Choroid plexus epithelial cell (primary cell): ENCODE measurements at regions not wholly inside any gene's neighbourhood (a gene's known extent, or its start where the extent isn't known, plus 50 kb on each side); places are given as distances from the start of the nearest gene placed in this dataset.
A peak's percentile ranks its signal among the peaks of the same experiment; 100 is the strongest.

Experiments
- DNase-seq: peaks from one replicate; pipeline ENCODE4 v3.0.0-alpha.2; 2010; ENCODE audit warnings: low read depth
- H3K4me3 ChIP-seq: 2 replicates; pipeline ENCODE4 v1.5.1; 2011; ENCODE audit warnings: low read depth, mild to moderate bottlenecking, control low read depth, low read length, moderate library complexity
- CTCF ChIP-seq: conservative IDR thresholded peaks from 2 replicates; pipeline ENCODE4 v1.5.1; 2011; ENCODE audit warnings: low read depth, mild to moderate bottlenecking, control low read depth, inconsistent platforms, low read length, moderate library complexity

DNA sequence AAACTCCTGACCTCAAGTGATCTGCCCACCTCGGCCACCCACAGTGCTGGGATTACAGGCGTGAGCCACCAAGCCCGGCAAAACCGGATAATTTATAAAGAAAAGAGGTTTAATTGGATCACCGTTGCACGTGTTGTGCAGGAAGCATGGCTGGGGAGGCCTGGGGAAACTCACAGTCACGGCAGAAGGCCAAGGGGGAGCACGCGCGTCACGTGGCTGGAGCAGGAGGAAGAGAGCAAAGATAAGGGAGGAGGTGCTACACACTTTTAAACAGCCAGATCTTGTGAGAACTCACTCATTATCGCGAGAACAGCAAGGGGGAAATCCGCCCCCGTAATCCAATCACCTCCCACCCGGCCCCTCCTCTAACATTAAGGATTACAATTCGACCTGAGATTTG is 177.9 kb upstream of the TENM3 start:
- no peak for DNase-seq

GRCh38 chr4:182066037-182066436 is 177.2 kb upstream of the TENM3 start:
- no peak overlapping the region for H3K4me3 ChIP-seq
- TF ChIP-seq CTCF: no peak
- no peak for DNase-seq

More for the DNA sequence above, 177.9 kb upstream of the TENM3 start:
- no peak overlapping the region for H3K4me3 ChIP-seq
- no peak for TF ChIP-seq CTCF

GRCh38 chr4:182067828-182068227 is 175.4 kb upstream of the TENM3 start:
- DNase-seq: peak; percentile 43
- H3K4me3 ChIP-seq: no peak overlapping the region
- TF ChIP-seq CTCF: no peak

DNA sequence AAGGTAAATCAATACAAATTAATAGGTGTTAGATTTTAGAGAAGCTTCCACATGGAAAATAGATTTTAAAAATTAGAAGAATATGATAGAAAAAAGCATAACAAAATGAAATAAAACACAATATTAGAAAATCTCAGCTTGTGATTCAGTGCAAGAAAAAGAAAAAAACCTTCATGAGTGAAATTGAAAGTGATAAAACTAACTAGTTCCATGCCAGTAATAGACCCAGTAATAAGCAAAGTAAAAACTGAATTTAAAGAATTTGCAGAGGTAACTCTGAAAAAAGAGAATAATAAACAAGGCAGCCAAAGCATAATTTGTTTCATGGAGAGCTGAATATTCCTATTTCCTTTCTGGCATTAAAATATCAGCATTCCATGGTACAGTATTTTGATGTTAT is 174.3 kb upstream of the TENM3 start:
- no peak for DNase-seq
- no peak overlapping the region for H3K4me3 ChIP-seq
- no peak for TF ChIP-seq CTCF

DNA sequence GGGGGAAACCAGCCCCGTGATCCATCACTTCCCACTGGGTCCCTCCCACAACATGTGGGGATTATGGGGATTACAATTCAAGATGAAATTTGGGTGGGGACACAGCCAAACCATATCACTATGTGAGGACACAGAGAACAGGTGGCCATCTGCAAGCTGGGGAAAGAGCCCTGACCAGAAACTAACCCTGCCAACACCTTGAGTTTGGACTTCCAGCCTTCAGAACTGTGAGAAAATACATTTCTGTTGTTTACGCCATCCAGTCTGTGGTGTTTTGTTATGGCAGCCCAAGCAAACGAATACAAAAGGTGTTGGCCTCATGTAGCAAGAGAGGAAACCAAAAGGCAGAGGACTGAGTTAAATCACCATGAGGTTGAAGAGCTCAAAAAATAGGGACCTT is 169.9 kb upstream of the TENM3 start:
- TF ChIP-seq CTCF: no peak
- DNase-seq: no peak
- no peak overlapping the region for H3K4me3 ChIP-seq

DNA sequence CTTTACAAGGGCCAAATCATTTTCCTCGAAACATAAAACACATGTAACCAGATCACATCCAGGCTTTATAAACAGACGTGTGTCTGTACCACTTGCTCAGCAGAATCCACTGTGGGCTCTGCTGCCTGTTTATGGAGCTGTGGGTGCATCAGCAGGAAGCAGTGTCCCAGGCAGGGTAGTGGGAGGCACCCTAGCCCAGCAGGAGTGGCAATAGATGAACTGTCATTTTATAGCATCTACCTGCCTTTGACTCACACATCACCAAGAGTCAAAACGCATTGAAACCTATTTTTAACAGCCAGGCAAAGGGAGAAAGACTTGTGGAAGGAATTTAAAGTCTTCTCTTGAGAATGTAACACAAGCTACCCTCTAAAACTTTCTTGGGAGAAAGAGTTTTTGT is 169.1 kb upstream of the TENM3 start:
- H3K4me3 ChIP-seq: no peak overlapping the region
- TF ChIP-seq CTCF: no peak
- no peak for DNase-seq

DNA sequence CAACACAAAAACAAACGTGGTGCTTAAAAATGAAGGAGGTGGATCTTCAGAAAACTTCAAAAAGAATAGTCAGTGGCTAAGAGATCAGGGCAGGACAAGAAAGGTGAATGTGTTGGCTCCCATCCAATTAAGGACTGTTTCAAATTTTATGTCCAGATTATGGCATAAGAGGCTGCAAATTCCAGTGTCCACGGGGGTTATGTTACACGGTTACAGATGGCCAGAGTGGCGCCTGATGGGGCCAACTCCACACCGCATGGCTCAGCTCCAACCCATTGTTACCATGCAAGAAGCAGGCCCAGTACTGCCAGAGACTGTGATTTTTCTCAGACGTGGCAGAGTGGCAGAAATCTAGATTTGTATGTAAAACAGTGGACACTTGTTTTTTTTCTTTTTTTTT is 168.4 kb upstream of the TENM3 start:
- TF ChIP-seq CTCF: no peak
- H3K4me3 ChIP-seq: no peak overlapping the region
- peak; percentile 25 for DNase-seq
